ENCODE measurements at regions not wholly inside any gene's neighbourhood (a gene's known extent, or its start where the extent isn't known, plus 50 kb on each side); places are given as distances from the start of the nearest gene placed in this dataset.

- no TSS peak for BruUV-seq (replicated peaks)
- intact Hi-C loops (cut with micrococcal nuclease; ENCODE audit: unreplicated experiment) (no loop called here), in situ Hi-C loops (cut with MboI) (no loop called here)
- Histone ChIP-seq H2AFZ (ENCODE audit: control insufficient read depth, low read depth, low read length) (no peak overlapping the region), H3K4me2 (ENCODE audit: control insufficient read depth, insufficient read depth) (no peak overlapping the region), H3K9me3 (replicated peaks; ENCODE audit: control insufficient read depth, insufficient read depth, low read length) (no peaks in the 10 kb centered on the region; the same call in 2 of the 3 replicates), H3K27me3 (replicated peaks in 1 of 2; ENCODE audit: control insufficient read depth in 2 of 2, insufficient read depth in 2 of 2, low read length in 1 of 2) (no peaks in the 10 kb centered on the region), H3K27ac (ENCODE audit: control insufficient read depth, insufficient read depth) (no peak overlapping the region), H3K4me3 (no peak overlapping the region), H3K36me3 (ENCODE audit: control insufficient read depth in 2 of 2, insufficient read depth in 2 of 2, low read length in 1 of 2) (no peaks in the 10 kb centered on the region), H4K20me1 (ENCODE audit: control insufficient read depth, insufficient read depth) (no peaks in the 10 kb centered on the region), H3K9ac (ENCODE audit: control insufficient read depth, insufficient read depth, low read length) (no peak overlapping the region), H3K4me1 (ENCODE audit: control insufficient read depth, insufficient read depth, low read length) (no peaks in the 10 kb centered on the region), H3K79me2 (ENCODE audit: control insufficient read depth, insufficient read depth, low read length) (no peaks in the 10 kb centered on the region)
- SMC1A ChIA-PET (ENCODE audit: uncharacterized antibody, unreplicated experiment) = interaction anchor here (1.0 kb wide), 1 partner anchor 369 kb away, joined by 3 read pairs; no protein-coding TSS in a partner anchor
- FAIRE-seq (no peak), ATAC-seq (no peak), DNase-seq (ENCODE audit: low read depth, low spot score) (no peak)
- TF ChIP-seq ETV6 (conservative IDR thresholded peaks at IDR 0.05 in 1 of 2, IDR thresholded peaks at IDR 0.05 in 1 of 2; ENCODE audit: borderline replicate concordance in 1 of 2, low read depth in 1 of 2) = no peak
- TF ChIP-seq NR2C2 (IDR thresholded peaks at IDR 0.05; ENCODE audit: borderline replicate concordance, control insufficient read depth, insufficient read length, low read depth) = no peak
- no peak for TF ChIP-seq FOXK2 (IDR thresholded peaks at IDR 0.05)
- TF ChIP-seq CREB1 (IDR thresholded peaks at IDR 0.05; ENCODE audit: low read depth) = no peak
- no peak for TF ChIP-seq IRF4 (IDR thresholded peaks at IDR 0.05; ENCODE audit: low read depth, low read length)
- TF ChIP-seq RAD21 (IDR thresholded peaks at IDR 0.05; ENCODE audit: insufficient read depth, low read depth, low read length) = no peak
- no peak for TF ChIP-seq SMARCA5 (IDR thresholded peaks at IDR 0.05)
- no peak for TF ChIP-seq RFX5 (IDR thresholded peaks at IDR 0.05; ENCODE audit: low read depth, low read length)
- TF ChIP-seq ZBED1 (IDR thresholded peaks at IDR 0.05; ENCODE audit: borderline replicate concordance) = no peak
- TF ChIP-seq TAF1 (IDR thresholded peaks at IDR 0.05; ENCODE audit: borderline replicate concordance, low read depth, low read length) = no peak
- TF ChIP-seq RELB (IDR thresholded peaks at IDR 0.05; ENCODE audit: low read depth) = no peak
- TF ChIP-seq MXI1 (IDR thresholded peaks at IDR 0.05; ENCODE audit: low read depth, low read length) = no peak
- no peak for TF ChIP-seq SREBF1 (IDR thresholded peaks at IDR 0.05; ENCODE audit: low read length)
- no peak for TF ChIP-seq HDAC2 (IDR thresholded peaks at IDR 0.05)
- no peak for TF ChIP-seq NFYB (IDR thresholded peaks at IDR 0.05; ENCODE audit: insufficient read depth, low read depth, low read length)
- no peak for TF ChIP-seq JUNB (IDR thresholded peaks at IDR 0.05)
- no peak for TF ChIP-seq MAX (IDR thresholded peaks at IDR 0.05; ENCODE audit: low read depth, low read length)
- no peak for TF ChIP-seq ZNF592 (IDR thresholded peaks at IDR 0.05)
- POLR2A ChIA-PET = no interaction called here
- RAD21 ChIA-PET (ENCODE audit: unreplicated experiment) = no interaction called here
- WGBS (ENCODE audit: insufficient coverage, insufficient replicate concordance, low lambda C conversion rate, missing lambda C conversion rate) = 72% methylated on average over 7 of the region's 7 CpGs
- CTCF ChIA-PET = interaction anchor here (0.6 to 0.8 kb wide), 2 partner anchors 56 to 1433 kb away, joined by 3 read pairs; no protein-coding TSS in a partner anchor
Measured at GRCh38 chr2:44061876-44062275, 66.1 kb upstream of the LRPPRC start.
